ENCODE measurements at regions not wholly inside any gene's neighbourhood (a gene's known extent, or its start where the extent isn't known, plus 50 kb on each side); places are given as distances from the start of the nearest gene placed in this dataset.
"Not testable (repeated sequence)": the region's sequence is repeated elsewhere in the genome, so short reads cannot be mapped to it uniquely, and the experiment has no call there.

DNA sequence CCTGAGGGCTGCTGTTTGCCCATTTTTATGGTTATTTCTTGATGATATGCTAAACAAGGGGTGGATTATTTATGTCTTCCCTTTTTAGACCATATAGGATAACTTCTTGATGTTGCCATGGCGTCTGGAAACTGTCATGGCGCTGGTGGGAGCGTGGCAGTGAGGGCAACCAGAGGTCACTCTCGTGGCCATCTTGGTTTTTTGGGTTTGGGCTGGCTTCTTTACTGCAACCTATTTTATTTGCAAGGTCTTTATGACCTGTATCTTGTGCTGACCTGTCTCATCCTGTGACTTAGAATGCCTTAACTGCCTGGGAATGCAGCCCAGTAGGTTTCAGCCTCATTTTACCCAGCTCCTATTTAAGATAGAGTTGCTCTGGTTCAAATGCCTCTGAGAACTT, 429.7 kb downstream of the SH2D4B start:
- not testable (repeated sequence) for H3K27ac ChIP-seq (ENCODE audit: low read depth, low read length); H3K4me1 ChIP-seq (ENCODE audit: control insufficient read depth, insufficient read depth, low read length, unreplicated experiment); H3K79me2 ChIP-seq (ENCODE audit: control insufficient read depth, insufficient read depth, low read length, unreplicated experiment); H3K36me3 ChIP-seq (ENCODE audit: insufficient read depth, low read length); H3K4me3 ChIP-seq (ENCODE audit: low read depth, low read length); H3K27me3 ChIP-seq (ENCODE audit: insufficient read depth, low read length); H2AFZ ChIP-seq (ENCODE audit: low read length, unreplicated experiment)

DNA sequence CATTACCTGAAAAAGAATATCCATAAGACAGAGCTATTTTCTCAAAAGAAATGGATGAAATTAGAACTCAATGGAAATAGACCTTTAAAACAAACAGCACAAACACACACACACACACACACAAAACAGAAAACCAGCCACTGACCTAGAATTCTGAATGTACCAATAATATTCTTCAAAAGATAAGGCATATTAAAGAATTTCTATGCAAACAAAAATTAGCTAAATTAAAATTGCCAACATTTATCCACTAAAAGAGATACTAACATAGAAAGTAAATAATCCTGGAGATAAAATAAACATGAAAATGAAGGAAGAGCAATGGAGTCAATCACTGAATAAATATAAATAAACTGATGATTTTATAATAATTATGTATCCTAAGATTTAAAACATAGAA, 431.2 kb downstream of the SH2D4B start:
- Histone ChIP-seq H3K27ac (ENCODE audit: low read depth, low read length) (no peak overlapping the region), H3K27me3 (ENCODE audit: insufficient read depth, low read length) (no peaks in the 10 kb centered on the region), H3K79me2 (ENCODE audit: control insufficient read depth, insufficient read depth, low read length, unreplicated experiment) (no peaks in the 10 kb centered on the region), H3K4me1 (ENCODE audit: control insufficient read depth, insufficient read depth, low read length, unreplicated experiment) (no peaks in the 10 kb centered on the region), H2AFZ (ENCODE audit: low read length, unreplicated experiment) (no peak overlapping the region), H3K4me3 (ENCODE audit: low read depth, low read length) (no peak overlapping the region), H3K36me3 (ENCODE audit: insufficient read depth, low read length) (no peaks in the 10 kb centered on the region)

DNA sequence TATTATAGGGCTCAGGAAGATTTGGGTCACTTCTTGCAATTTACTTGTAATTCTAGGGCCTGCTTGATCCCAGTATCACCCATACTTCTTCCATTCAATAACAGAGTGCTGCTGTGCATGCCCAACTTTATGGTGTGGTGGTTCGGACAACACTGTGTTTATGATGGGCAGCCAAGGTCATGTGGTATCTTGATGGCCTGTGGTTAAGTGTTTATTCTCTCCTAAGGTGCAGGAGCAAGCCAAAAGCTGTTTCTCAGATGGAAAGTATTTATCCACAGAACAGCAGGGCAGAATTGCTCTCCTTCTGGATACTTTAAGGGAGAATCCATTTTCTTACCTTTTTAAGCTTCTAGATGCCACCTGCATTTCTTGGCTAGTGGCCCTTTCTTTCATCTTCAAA, 433.8 kb downstream of the SH2D4B start:
- no peak overlapping the region for H2AFZ ChIP-seq (ENCODE audit: low read length, unreplicated experiment)
- H3K4me1 ChIP-seq (ENCODE audit: control insufficient read depth, insufficient read depth, low read length, unreplicated experiment) = no peaks in the 10 kb centered on the region

DNA sequence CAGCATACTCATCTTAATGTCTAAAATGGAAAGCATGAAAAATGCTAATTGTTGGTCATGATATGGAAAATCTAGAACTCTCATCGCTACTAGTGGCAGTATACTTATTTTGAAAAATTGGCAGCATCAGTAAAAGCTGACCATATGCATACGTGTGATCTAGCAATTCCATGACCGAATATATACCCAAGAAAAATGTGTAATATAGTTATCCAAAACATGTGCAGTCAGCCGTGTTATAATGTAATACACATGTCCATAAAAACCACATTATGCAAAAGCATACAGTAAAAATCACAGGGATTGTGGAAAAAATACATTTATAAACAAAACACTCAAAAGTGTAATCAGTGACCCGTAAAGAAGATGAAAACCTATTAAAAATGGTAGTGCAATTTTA, 439.0 kb downstream of the SH2D4B start:
- no peaks in the 10 kb centered on the region for H3K79me2 ChIP-seq (ENCODE audit: control insufficient read depth, insufficient read depth, low read length, unreplicated experiment)
- H3K4me1 ChIP-seq (ENCODE audit: control insufficient read depth, insufficient read depth, low read length, unreplicated experiment) = no peaks in the 10 kb centered on the region
- no peaks in the 10 kb centered on the region for H3K36me3 ChIP-seq (ENCODE audit: insufficient read depth, low read length)
- no peak overlapping the region for H2AFZ ChIP-seq (ENCODE audit: low read length, unreplicated experiment)
- no peak overlapping the region for H3K27ac ChIP-seq (ENCODE audit: low read depth, low read length)
- no peak overlapping the region for H3K4me3 ChIP-seq (ENCODE audit: low read depth, low read length)
- no peaks in the 10 kb centered on the region for H3K27me3 ChIP-seq (ENCODE audit: insufficient read depth, low read length)

More for the DNA sequence above, 433.8 kb downstream of the SH2D4B start:
- no peaks in the 10 kb centered on the region for H3K27me3 ChIP-seq (ENCODE audit: insufficient read depth, low read length)
- no peaks in the 10 kb centered on the region for H3K36me3 ChIP-seq (ENCODE audit: insufficient read depth, low read length)
- H3K27ac ChIP-seq (ENCODE audit: low read depth, low read length) = no peak overlapping the region
- no peaks in the 10 kb centered on the region for H3K79me2 ChIP-seq (ENCODE audit: control insufficient read depth, insufficient read depth, low read length, unreplicated experiment)
- H3K4me3 ChIP-seq (ENCODE audit: low read depth, low read length) = no peak overlapping the region

DNA sequence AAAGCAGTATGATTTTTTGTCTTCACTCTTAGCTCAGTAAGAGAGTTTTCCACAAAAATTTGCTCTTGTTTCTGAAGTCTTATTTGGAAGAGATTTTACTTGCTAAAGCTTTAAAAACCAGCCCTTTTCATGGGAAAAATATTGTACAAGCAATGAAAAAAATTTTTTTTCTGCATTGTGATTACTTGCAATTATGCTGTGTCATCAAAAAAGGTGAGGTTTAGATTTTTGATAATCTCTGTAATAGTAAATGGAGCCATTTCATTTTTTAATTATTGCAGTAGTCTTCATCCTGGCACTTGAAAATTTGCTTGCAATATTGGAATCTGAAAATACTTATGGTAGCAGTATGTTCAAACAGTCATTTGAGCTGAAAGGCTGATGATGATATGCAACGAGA, 447.4 kb downstream of the SH2D4B start:
- Histone ChIP-seq H3K27me3 (ENCODE audit: insufficient read depth, low read length) (no peaks in the 10 kb centered on the region), H3K79me2 (ENCODE audit: control insufficient read depth, insufficient read depth, low read length, unreplicated experiment) (no peaks in the 10 kb centered on the region), H3K36me3 (ENCODE audit: insufficient read depth, low read length) (no peaks in the 10 kb centered on the region), H3K4me3 (ENCODE audit: low read depth, low read length) (no peak overlapping the region), H3K4me1 (ENCODE audit: control insufficient read depth, insufficient read depth, low read length, unreplicated experiment) (no peaks in the 10 kb centered on the region), H3K27ac (ENCODE audit: low read depth, low read length) (no peak overlapping the region), H2AFZ (ENCODE audit: low read length, unreplicated experiment) (no peak overlapping the region)

DNA sequence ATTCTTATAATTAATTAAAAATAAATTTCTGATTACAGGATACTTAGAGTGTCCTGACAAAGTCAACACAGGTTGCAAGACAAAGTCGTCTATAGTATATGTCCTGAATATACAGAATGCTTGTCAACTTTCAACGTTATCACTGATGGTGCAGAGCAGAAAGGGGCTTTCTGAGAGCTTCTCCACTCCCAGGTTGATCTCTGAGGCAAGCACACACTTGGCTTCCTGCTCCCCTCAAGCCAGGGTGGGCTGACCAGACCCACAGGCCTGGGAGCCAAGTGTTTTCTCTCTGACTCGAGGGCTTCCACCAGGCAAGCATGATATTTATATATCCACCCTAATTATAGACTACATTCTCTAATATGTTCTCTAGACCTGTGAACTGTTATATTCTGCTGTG, 448.9 kb downstream of the SH2D4B start:
- no peak overlapping the region for H3K27ac ChIP-seq (ENCODE audit: low read depth, low read length)
- H2AFZ ChIP-seq (ENCODE audit: low read length, unreplicated experiment) = no peak overlapping the region
- H3K27me3 ChIP-seq (ENCODE audit: insufficient read depth, low read length) = no peaks in the 10 kb centered on the region
- H3K4me3 ChIP-seq (ENCODE audit: low read depth, low read length) = no peak overlapping the region
- H3K36me3 ChIP-seq (ENCODE audit: insufficient read depth, low read length) = no peaks in the 10 kb centered on the region
- H3K4me1 ChIP-seq (ENCODE audit: control insufficient read depth, insufficient read depth, low read length, unreplicated experiment) = no peaks in the 10 kb centered on the region
- H3K79me2 ChIP-seq (ENCODE audit: control insufficient read depth, insufficient read depth, low read length, unreplicated experiment) = no peaks in the 10 kb centered on the region

DNA sequence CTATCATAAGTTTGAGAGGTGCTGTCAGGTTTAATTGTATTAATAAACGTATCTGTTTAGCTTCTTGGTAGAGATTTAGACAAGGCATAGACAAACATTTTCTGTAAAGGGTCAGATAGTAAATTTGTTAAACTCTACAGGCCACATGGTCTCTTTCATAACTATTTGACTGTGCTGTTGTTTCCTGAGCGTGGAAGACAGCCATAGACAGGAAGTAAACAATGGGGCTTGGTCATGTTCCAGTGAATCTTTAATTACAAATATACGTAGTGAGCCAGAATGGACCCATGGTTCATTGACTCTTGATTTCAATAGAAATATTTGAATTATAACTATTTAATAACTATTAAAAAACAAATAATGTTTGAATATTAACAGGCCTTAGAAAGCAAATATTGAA, 451.1 kb downstream of the SH2D4B start:
- H3K4me3 ChIP-seq (ENCODE audit: low read depth, low read length) = no peak overlapping the region
- H3K79me2 ChIP-seq (ENCODE audit: control insufficient read depth, insufficient read depth, low read length, unreplicated experiment) = no peaks in the 10 kb centered on the region
- no peak overlapping the region for H3K27ac ChIP-seq (ENCODE audit: low read depth, low read length)
- no peaks in the 10 kb centered on the region for H3K4me1 ChIP-seq (ENCODE audit: control insufficient read depth, insufficient read depth, low read length, unreplicated experiment)
- no peak overlapping the region for H2AFZ ChIP-seq (ENCODE audit: low read length, unreplicated experiment)
- H3K27me3 ChIP-seq (ENCODE audit: insufficient read depth, low read length) = no peaks in the 10 kb centered on the region
- H3K36me3 ChIP-seq (ENCODE audit: insufficient read depth, low read length) = no peaks in the 10 kb centered on the region

DNA sequence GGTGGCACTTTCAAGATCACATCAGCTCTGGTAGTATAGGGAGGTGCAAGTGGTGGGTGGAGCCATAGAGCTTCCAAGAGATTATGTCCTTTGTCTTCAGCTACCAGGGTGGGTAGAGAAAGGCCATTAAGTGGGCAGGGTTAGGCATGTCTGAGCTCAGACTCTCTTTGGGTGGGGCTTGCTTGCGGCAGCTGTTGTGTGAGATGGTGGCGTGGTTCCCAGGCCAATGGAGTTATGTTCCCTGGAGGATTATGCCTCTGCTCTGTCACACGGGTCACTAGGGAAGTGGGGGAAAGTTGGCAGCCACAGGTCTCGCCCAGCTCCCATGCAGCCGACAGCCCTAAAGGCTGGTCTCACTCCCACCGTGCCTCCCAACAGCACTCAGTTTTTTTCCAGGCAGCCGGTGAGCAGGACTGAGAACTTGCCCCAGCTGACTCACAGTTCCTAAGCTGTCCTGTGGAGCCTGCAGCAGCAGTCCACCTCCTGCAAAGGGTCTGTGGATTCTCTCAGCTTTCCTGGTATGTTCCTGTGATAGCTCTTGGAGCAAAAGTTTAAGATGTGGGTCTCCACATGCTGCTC, 459.0 kb downstream of the SH2D4B start:
- no peak overlapping the region for H2AFZ ChIP-seq (ENCODE audit: low read length, unreplicated experiment)
- H3K27me3 ChIP-seq (ENCODE audit: insufficient read depth, low read length) = no peaks in the 10 kb centered on the region
- no peaks in the 10 kb centered on the region for H3K79me2 ChIP-seq (ENCODE audit: control insufficient read depth, insufficient read depth, low read length, unreplicated experiment)
- no peak overlapping the region for H3K27ac ChIP-seq (ENCODE audit: low read depth, low read length)
- H3K36me3 ChIP-seq (ENCODE audit: insufficient read depth, low read length) = no peaks in the 10 kb centered on the region
- no peaks in the 10 kb centered on the region for H3K4me1 ChIP-seq (ENCODE audit: control insufficient read depth, insufficient read depth, low read length, unreplicated experiment)
- no peak overlapping the region for H3K4me3 ChIP-seq (ENCODE audit: low read depth, low read length)

DNA sequence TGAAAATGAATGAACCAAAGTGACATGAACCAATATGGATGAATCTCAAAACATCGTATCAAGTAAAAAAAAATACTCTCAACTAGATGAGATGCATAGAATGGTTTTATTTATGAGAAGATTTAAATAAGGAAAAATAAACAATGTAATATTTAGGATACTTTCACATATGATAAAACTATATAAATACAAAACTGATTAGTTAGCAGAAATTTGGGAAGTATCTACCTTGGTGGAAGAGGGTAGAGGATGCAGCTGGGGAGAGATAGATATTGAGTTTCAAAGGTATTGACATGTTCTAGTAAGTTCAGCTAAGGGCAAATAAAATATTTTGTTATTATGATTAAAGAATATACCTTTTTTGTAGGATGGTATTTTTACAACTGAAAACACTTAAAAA, 463.1 kb downstream of the SH2D4B start:
- Histone ChIP-seq H3K4me3 (ENCODE audit: low read depth, low read length) (no peak overlapping the region), H3K4me1 (ENCODE audit: control insufficient read depth, insufficient read depth, low read length, unreplicated experiment) (no peaks in the 10 kb centered on the region), H3K36me3 (ENCODE audit: insufficient read depth, low read length) (no peaks in the 10 kb centered on the region), H2AFZ (ENCODE audit: low read length, unreplicated experiment) (no peak overlapping the region), H3K27ac (ENCODE audit: low read depth, low read length) (no peak overlapping the region), H3K79me2 (ENCODE audit: control insufficient read depth, insufficient read depth, low read length, unreplicated experiment) (no peaks in the 10 kb centered on the region), H3K27me3 (ENCODE audit: insufficient read depth, low read length) (no peaks in the 10 kb centered on the region)

DNA sequence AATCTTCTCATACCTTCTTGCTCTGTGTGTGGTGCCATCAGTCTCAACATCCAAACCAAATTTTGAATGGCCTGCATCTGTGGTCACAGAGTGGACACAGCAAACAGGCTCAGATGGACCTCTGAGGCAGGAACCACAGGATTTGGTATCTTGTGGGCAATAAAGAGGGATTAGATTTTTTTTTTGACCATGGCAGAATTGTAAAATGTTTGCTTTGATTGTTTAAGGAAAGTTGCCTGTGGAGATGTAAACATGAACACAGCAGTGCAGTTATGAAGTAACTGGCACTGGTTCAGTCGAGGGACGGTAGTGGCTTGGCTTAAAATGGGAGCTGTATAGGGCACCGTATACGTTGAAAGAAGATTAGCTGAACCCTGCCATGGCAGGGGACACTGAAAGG, 464.7 kb downstream of the SH2D4B start:
- Histone ChIP-seq H3K27ac (ENCODE audit: low read depth, low read length) (no peak overlapping the region), H3K36me3 (ENCODE audit: insufficient read depth, low read length) (no peaks in the 10 kb centered on the region), H2AFZ (ENCODE audit: low read length, unreplicated experiment) (no peak overlapping the region)

DNA sequence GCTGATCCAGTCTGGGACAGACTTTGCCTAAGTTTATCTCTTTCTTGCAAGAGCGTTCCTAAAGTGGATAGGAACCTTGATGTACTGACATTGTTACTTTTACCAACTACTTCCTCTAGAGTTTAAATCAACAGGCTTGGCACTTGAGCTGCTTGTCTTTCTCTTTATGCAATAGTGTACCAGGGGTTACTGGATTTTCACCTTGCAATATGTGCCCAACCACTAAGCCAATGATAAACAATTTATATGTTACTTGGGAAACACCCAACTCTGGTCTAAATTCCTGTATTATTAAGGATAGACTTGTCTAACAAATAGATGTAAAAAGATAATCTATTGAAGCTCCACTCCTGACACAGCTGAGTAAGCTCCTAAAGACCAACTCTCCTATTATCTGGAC, 470.2 kb downstream of the SH2D4B start:
- Histone ChIP-seq H3K27ac (ENCODE audit: low read depth, low read length) (no peak overlapping the region), H3K27me3 (ENCODE audit: insufficient read depth, low read length) (no peaks in the 10 kb centered on the region), H3K36me3 (ENCODE audit: insufficient read depth, low read length) (no peaks in the 10 kb centered on the region), H3K79me2 (ENCODE audit: control insufficient read depth, insufficient read depth, low read length, unreplicated experiment) (no peaks in the 10 kb centered on the region), H3K4me1 (ENCODE audit: control insufficient read depth, insufficient read depth, low read length, unreplicated experiment) (no peaks in the 10 kb centered on the region), H2AFZ (ENCODE audit: low read length, unreplicated experiment) (no peak overlapping the region), H3K4me3 (ENCODE audit: low read depth, low read length) (no peak overlapping the region)

More for the DNA sequence above, 464.7 kb downstream of the SH2D4B start:
- Histone ChIP-seq H3K4me3 (ENCODE audit: low read depth, low read length) (no peak overlapping the region), H3K27me3 (ENCODE audit: insufficient read depth, low read length) (no peaks in the 10 kb centered on the region), H3K79me2 (ENCODE audit: control insufficient read depth, insufficient read depth, low read length, unreplicated experiment) (no peaks in the 10 kb centered on the region), H3K4me1 (ENCODE audit: control insufficient read depth, insufficient read depth, low read length, unreplicated experiment) (no peaks in the 10 kb centered on the region)
